A549 (cell line): ENCODE measurements at regions not wholly inside any gene's neighbourhood (a gene's known extent, or its start where the extent isn't known, plus 50 kb on each side); places are given as distances from the start of the nearest gene placed in this dataset.

Source experiments
- ATAC-seq, 2 experiments: fragments of 200-7000 bp in 1 of 2; fragments of >200 bp in 1 of 2; cut with Nextera tagmentation in 1 of 2; cut with Tn5 transposase in 1 of 2; 3 replicates each; pipeline versions ENCODE4 v1.8.0 to v1.9.1; 2018 to 2020; ENCODE audit warnings: mild to moderate bottlenecking in 1 of 2, moderate library complexity in 1 of 2
- CTCF ChIA-PET: fragments of 300-600 bp; sonication (Branson Sonifier 250); formaldehyde crosslinking; extraction: SDS; loops from one replicate; lab custom pipeline; 2021; ENCODE audit warnings: antibody characterized with exemption, inconsistent platforms; lab: Yijun Ruan, JAX
- POLR2A ChIA-PET: fragments of 350-600 bp; formaldehyde crosslinking; extraction: SDS; loops from one replicate; lab custom pipeline; 2021; ENCODE audit warnings: antibody characterized with exemption, inconsistent platforms; lab: Yijun Ruan, JAX
- DNase-seq, 2 experiments: peaks; one replicate each; pipeline versions ENCODE4 v3.0.0 to v3.0.0-alpha.2; 2011 to 2016; ENCODE audit warnings: low read depth in 1 of 2, low spot score in 1 of 2
- FAIRE-seq: peaks from 2 replicates; lab custom pipeline; 2011; peaks lifted over from hg19 to GRCh38; lab: Jason Lieb, UNC
- H3K27ac ChIP-seq, 2 experiments: fragments of >200 bp; sonication (Bioruptor Twin); formaldehyde crosslinking; 3 replicates each; pipeline ENCODE4 v1.5.1; 2016 to 2017
- H3K4me1 ChIP-seq: fragments of >200 bp; sonication (Bioruptor Twin); formaldehyde crosslinking; 3 replicates; pipeline ENCODE4 v1.6.1; 2016
- H3K4me2 ChIP-seq: fragments of >200 bp; sonication (Bioruptor Twin); formaldehyde crosslinking; 3 replicates; pipeline ENCODE4 v1.6.1; 2016
- H3K4me3 ChIP-seq: fragments of >200 bp; sonication (Bioruptor Twin); formaldehyde crosslinking; 3 replicates; pipeline ENCODE4 v1.5.1; 2016
- H3K9me3 ChIP-seq: fragments of >200 bp; sonication (Bioruptor Twin); formaldehyde crosslinking; 3 replicates; pipeline ENCODE4 v1.6.1; 2016
- BCL3 ChIP-seq: fragments of >200 bp; sonication (Bioruptor Twin); formaldehyde crosslinking; IDR thresholded peaks from 3 replicates; pipeline ENCODE4 v1.6.1; 2016
- CHD4 ChIP-seq: fragments of 200-600 bp; sonication (generic); IDR thresholded peaks from 2 replicates; pipeline ENCODE4 v1.6.1; 2016; ENCODE audit warnings: antibody characterized with exemption, mild to moderate bottlenecking, borderline replicate concordance
- EHF ChIP-seq: fragments of 250-450 bp; sonication (Bioruptor Pico); IDR thresholded peaks from 2 replicates; pipeline ENCODE4 v1.5.0; 2020; ENCODE audit warnings: mild to moderate bottlenecking
- EHMT2 ChIP-seq: fragments of 200-600 bp; sonication (generic); IDR thresholded peaks from 2 replicates; pipeline ENCODE4 v1.6.1; 2016; ENCODE audit warnings: antibody characterized with exemption, low read depth, mild to moderate bottlenecking, moderate library complexity
- ESRRA ChIP-seq: fragments of 150-350 bp; IDR thresholded peaks from 2 replicates; pipeline ENCODE4 v1.6.1; 2014; ENCODE audit warnings: mild to moderate bottlenecking, low read length, borderline replicate concordance
- HES2 ChIP-seq: fragments of >200 bp; sonication (Bioruptor Twin); formaldehyde crosslinking; IDR thresholded peaks from 2 replicates; pipeline ENCODE4 v1.6.1; 2016
- HOXB5 ChIP-seq: fragments of 250-450 bp; sonication (Bioruptor Pico); IDR thresholded peaks from 2 replicates; pipeline ENCODE4 v1.5.0; 2020; ENCODE audit warnings: mild to moderate bottlenecking, moderate library complexity
- JUN ChIP-seq, 2 experiments: fragments of >200 bp; sonication (Bioruptor Twin); formaldehyde crosslinking; IDR thresholded peaks; 2 replicates in 1 of 2; 3 replicates in 1 of 2; pipeline ENCODE4 v1.6.1; 2016 to 2017
- JUNB ChIP-seq: fragments of >200 bp; sonication (Bioruptor Twin); formaldehyde crosslinking; IDR thresholded peaks from 2 replicates; pipeline ENCODE4 v1.6.1; 2016
- PHF8 ChIP-seq: fragments of 200-600 bp; sonication (generic); IDR thresholded peaks from 2 replicates; pipeline ENCODE4 v1.6.1; 2016; ENCODE audit warnings: low read depth, mild to moderate bottlenecking, antibody characterized with exemption, moderate library complexity, borderline replicate concordance
- POLR2A ChIP-seq: IDR thresholded peaks from 2 replicates; pipeline ENCODE4 v1.6.1; 2012; ENCODE audit warnings: mild to moderate bottlenecking, low read length
- POLR2AphosphoS2 ChIP-seq: conservative IDR thresholded peaks from 2 replicates; pipeline ENCODE4 v1.6.1; 2012; ENCODE audit warnings: low read length, improper control_type of control experiment, inconsistent platforms
- RAD21 ChIP-seq, 2 experiments: fragments of >200 bp in 1 of 2; sonication (Bioruptor Twin) in 1 of 2; formaldehyde crosslinking in 1 of 2; IDR thresholded peaks in 1 of 2; conservative IDR thresholded peaks in 1 of 2; 2 replicates in 1 of 2; 3 replicates in 1 of 2; pipeline ENCODE4 v1.6.1; 2012 to 2018; ENCODE audit warnings: inconsistent platforms in 1 of 2
- RARB ChIP-seq: fragments of 250-450 bp; sonication (Bioruptor Pico); IDR thresholded peaks from 2 replicates; pipeline ENCODE4 v1.8.0; 2021; ENCODE audit warnings: mild to moderate bottlenecking, moderate library complexity
- RCOR1 ChIP-seq: fragments of 150-350 bp; IDR thresholded peaks from 2 replicates; pipeline ENCODE4 v1.6.1; 2014; ENCODE audit warnings: antibody characterized with exemption, low read length, low read depth
- RFX5 ChIP-seq: fragments of 450-650 bp; IDR thresholded peaks from 2 replicates; pipeline ENCODE4 v1.7.1; 2014; ENCODE audit warnings: antibody characterized with exemption, mild to moderate bottlenecking, moderate library complexity
- SMC3 ChIP-seq: fragments of >200 bp; sonication (Bioruptor Twin); formaldehyde crosslinking; IDR thresholded peaks from 3 replicates; pipeline ENCODE4 v1.6.1; 2018; ENCODE audit warnings: inconsistent platforms
- TP53 ChIP-seq: fragments of 250-450 bp; sonication (Bioruptor Pico); IDR thresholded peaks from 2 replicates; pipeline ENCODE4 v1.5.0; 2021; ENCODE audit warnings: mild to moderate bottlenecking, moderate library complexity
- WGBS: methylation state at CpG from one replicate; pipeline ENCODE4 v1.1.6; 2017; ENCODE audit errors: missing lambda C conversion rate; 5-methylcytosine and 5-hydroxymethylcytosine counted together
- TF ChIP-seq, protein P1 (sequence below): IDR thresholded peaks from 2 replicates; pipeline ENCODE4 v1.6.1; 2012
- TF ChIP-seq, protein P2 (sequence below): IDR thresholded peaks from 2 replicates; pipeline ENCODE4 v1.6.1; 2012; ENCODE audit warnings: low read depth, borderline replicate concordance
- TF ChIP-seq, protein P3 (sequence below): fragments of 150-350 bp; IDR thresholded peaks from 2 replicates; pipeline ENCODE4 v1.6.1; 2014; ENCODE audit warnings: low read depth, mild to moderate bottlenecking, low read length

DNA sequence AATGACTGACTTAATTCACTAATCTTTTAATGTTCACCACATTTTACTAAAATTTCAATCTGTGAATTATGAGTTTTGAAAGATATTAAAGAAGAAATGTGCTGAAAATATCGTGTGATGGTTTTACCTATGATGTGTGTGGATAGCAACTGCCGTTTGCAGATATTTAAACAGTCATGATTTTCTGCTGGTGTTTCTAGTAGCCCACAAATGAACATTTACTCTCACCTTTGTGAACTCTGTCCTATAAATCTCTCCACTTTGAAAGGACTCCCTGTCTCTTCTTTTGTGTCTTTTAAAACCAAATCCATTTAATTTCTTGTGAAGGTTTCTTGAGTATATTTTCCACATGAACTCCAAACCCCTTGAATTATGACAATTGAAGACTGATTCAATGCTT lies 771.2 kb upstream of the SALL3 start:
- FAIRE-seq: no peak
- TF ChIP-seq JUNB: no peak
- TF ChIP-seq, protein P1, sequence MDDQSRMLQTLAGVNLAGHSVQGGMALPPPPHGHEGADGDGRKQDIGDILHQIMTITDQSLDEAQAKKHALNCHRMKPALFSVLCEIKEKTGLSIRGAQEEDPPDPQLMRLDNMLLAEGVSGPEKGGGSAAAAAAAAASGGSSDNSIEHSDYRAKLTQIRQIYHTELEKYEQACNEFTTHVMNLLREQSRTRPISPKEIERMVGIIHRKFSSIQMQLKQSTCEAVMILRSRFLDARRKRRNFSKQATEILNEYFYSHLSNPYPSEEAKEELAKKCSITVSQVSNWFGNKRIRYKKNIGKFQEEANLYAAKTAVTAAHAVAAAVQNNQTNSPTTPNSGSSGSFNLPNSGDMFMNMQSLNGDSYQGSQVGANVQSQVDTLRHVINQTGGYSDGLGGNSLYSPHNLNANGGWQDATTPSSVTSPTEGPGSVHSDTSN: no peak
- TF ChIP-seq, protein P2, sequence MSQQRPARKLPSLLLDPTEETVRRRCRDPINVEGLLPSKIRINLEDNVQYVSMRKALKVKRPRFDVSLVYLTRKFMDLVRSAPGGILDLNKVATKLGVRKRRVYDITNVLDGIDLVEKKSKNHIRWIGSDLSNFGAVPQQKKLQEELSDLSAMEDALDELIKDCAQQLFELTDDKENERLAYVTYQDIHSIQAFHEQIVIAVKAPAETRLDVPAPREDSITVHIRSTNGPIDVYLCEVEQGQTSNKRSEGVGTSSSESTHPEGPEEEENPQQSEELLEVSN: no peak
- TF ChIP-seq CHD4: no peak
- TF ChIP-seq BCL3: no peak
- TF ChIP-seq POLR2A: no peak
- CTCF ChIA-PET: interaction anchor here (0.6 kb wide), 1 partner anchor 23 kb away, joined by 3 read pairs; no protein-coding TSS in a partner anchor

DNA sequence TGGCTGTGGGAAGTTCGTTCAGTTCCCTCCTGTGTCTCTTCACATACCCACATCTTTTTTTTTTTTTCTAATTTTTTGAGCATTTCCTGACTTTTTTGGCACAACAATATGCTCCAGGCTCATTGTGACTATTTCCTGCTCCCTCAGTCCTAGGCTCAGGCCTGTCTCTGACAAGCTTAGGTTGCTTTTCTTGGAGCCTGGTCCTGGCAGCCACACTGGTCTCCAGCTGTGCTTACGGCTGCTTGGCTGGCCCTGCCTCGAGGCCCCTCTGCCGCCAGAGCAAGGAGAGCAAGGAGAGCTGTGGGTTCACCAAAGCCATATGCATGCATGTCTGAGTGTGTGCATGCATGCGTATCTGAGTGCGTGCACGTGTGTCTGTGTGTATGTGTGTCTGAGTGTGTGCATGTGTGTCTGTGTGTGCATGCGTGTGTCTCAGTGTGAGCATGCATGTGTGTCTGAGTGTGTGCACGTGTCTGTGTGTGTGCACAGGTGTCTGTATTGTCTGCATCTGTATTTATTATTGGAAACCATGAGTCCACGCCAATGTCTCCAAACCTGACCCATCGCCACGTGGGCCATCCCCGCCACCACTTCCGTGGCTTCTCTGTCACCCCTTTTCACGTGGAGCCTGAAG lies 766.1 kb upstream of the SALL3 start:
- POLR2A ChIA-PET: no interaction called here
- Histone ChIP-seq H3K4me1 (no peaks in the 10 kb centered on the region), H3K27ac (no peak overlapping the region), H3K9me3 (no peaks in the 10 kb centered on the region), H3K4me2 (no peak overlapping the region), H3K4me3 (no peak overlapping the region)
- 30% methylated on average over 10 of the region's 15 CpGs for WGBS
- no peak for FAIRE-seq
- DNase-seq: no peak
- ATAC-seq: no peak
- TF ChIP-seq EHMT2 (no peak), HES2 (no peak), POLR2AphosphoS2 (no peak), TP53 (CRISPR knock-in tag) (no peak), RCOR1 (no peak), RAD21 (conservative IDR thresholded peaks at IDR 0.05 in 1 of 2, IDR thresholded peaks at IDR 0.05 in 1 of 2) (no peak), HOXB5 (no peak)
- TF ChIP-seq, protein P3, sequence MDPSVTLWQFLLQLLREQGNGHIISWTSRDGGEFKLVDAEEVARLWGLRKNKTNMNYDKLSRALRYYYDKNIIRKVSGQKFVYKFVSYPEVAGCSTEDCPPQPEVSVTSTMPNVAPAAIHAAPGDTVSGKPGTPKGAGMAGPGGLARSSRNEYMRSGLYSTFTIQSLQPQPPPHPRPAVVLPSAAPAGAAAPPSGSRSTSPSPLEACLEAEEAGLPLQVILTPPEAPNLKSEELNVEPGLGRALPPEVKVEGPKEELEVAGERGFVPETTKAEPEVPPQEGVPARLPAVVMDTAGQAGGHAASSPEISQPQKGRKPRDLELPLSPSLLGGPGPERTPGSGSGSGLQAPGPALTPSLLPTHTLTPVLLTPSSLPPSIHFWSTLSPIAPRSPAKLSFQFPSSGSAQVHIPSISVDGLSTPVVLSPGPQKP: no peak
- CTCF ChIA-PET: no interaction called here

More for the DNA sequence above, 771.2 kb upstream of the SALL3 start:
- Histone ChIP-seq H3K4me1 (no peaks in the 10 kb centered on the region), H3K4me2 (no peak overlapping the region), H3K9me3 (no peaks in the 10 kb centered on the region), H3K27ac (no peak overlapping the region), H3K4me3 (no peak overlapping the region)
- POLR2A ChIA-PET: no interaction called here
- ATAC-seq: no peak
- WGBS: 1% methylated on average over 2 of the region's 2 CpGs
- DNase-seq: no peak

- ChIA-PET POLR2A (no interaction called here), CTCF (interaction anchor here (1.9 kb wide), 1 partner anchor 79 kb away, joined by 3 read pairs; no protein-coding TSS in a partner anchor)
- FAIRE-seq (no peak), ATAC-seq (no peak), DNase-seq (no peak)
- no peak overlapping the region for H3K4me2 ChIP-seq
- no peaks in the 10 kb centered on the region for H3K9me3 ChIP-seq
- WGBS: 3% methylated on average over 10 of the region's 10 CpGs
- TF ChIP-seq PHF8 (no peak), ESRRA (no peak), RFX5 (no peak), RARB (no peak), SMC3 (no peak), JUN (IDR thresholded peaks at IDR 0.05) (no peak), EHF (CRISPR knock-in tag) (no peak)
- H3K27ac ChIP-seq: no peak overlapping the region
- H3K4me1 ChIP-seq: no peaks in the 10 kb centered on the region
- no peak overlapping the region for H3K4me3 ChIP-seq
Measured at GRCh38 chr18:78221496-78221895, 758.1 kb upstream of the SALL3 start.
